Stimulated activated CD8-positive, alpha-beta memory T cell treated with anti-CD3 and anti-CD28 coated beads, Interleukin-2, amount 100 ng/mL, for 1 hour (primary cell): ENCODE measurements at regions not wholly inside any gene's neighbourhood (a gene's known extent, or its start where the extent isn't known, plus 50 kb on each side); places are given as distances from the start of the nearest gene placed in this dataset.
A peak's percentile ranks its signal among the peaks of the same experiment; 100 is the strongest.

Experiments
- DNase-seq, 2 donors: peaks; one replicate each; pipeline ENCODE4 v3.0.0-alpha.2; 2020; ENCODE audit warnings: low read depth in 2 of 2

DNA sequence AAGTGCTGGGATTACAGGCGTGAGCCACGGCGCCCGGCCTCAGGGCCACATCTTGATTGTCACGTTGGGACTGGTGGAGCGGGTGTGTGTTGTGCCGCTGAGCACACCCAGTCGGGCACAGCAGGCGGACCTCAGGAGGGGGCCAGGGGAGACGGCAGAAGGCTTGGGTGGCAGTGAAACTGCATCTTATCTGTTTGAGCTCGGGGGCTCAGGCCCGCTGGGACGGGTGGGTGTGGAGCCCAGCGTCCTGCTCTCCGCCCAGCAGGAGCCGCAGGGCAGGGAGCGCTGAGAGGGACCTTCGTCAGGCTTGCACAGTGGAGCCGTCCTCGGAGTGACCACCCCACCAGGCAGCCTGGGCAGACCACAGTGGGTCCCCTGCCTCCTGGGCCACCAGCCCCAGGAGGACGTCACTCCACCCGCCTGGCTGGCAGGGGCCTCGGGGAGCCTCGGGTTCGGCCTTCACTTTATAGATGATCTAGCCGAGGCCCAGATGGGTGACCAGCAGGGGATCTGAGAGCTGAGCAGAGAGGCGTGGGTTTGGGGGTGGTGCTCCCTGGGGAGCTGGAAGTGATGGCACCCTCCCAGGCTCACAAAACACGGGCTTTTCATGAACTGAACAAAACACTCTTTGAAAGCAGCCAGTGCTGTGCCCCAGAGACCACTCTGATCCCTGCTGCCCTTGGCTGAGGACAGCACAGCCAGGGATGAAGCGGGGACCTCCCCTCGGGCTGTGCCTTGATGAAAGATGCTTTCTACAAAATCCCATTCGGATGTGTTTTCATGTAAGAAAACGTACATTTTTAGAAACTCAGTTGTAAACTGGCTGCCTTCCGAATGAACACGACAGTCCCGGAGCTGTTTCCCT is 181.1 kb downstream of the SEC14L1 start:
- no peak for DNase-seq

DNA sequence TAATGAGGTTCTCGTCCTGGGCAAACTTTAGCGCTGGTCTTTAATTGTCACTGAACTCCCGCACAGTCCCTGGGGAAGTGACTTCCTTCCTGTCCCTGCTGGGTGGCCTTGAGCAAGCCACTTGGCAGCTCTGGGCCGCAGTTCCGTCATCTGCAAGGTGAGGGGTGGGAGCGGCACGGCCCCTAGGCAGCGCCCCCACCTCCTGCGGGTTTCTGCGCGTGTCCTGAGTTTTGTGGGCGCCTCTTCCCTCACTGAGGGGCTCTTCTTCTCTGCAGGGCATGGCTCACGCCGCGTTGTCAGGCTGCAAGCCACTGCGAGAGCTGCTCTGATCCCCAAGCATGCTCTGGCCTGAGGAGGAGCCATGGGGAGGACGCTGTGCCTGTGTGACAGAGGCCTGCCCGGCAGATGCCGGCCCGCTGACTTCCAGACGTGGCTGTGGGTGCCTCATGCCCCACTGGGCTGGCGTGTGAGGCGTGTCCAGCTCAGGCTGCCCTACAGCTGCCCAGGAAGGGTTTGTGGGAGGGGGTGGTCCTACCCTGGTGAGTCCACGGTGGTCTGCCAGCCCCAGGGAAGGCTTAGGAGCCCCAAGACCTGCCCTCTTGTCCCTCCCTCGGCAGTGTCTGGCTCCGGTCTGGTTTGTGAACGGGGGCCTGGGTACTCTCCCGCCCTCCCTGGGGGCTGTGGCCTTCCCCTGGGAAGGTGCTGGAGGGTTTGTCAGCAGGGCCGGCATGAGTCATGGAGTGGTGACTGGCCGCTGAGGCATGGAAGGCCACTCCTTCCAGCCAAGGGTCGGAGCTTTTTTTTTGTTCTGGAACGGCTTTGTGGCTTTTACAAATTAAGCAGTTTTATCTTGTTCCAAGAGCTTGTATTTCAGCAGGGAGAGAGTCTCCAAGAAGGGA is 182.0 kb downstream of the SEC14L1 start:
- DNase-seq: no peak

DNA sequence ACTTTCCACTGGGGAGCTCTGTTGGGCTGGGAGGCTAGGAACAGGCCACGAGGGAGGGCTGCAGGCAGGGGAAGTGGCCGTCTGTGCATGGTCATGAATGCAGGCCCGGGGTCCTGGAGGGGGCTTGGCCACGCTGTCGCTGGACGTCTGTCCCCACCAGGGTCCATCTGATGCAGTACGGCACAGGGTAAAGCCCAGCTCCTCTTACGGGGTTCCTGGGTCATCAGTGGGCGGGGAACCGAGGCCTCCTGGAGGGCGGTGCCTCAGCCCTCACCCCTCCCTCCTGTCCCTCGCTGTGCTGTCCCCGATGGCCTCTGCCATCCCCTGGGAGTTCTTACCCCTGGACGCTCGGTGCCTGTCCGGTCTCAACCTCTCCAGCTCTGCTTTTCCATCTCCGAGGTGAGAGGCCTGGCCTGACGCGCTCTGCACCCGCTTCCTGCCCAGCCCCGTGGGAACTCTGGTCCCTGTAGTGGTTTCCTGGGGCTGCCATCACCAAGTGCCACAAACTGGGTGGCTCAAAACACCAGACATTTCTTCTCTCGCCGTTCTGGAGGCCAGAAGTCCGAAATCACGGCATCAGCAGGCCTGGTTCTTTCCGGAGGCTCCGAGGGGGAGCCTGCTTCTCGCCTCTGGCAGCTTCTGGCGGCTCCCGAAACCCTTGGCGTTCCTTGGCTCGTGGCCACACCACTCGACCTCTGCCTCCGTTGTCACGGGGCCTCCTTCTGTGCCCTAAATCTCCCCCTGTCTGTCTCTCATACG is 182.8 kb downstream of the SEC14L1 start:
- DNase-seq: no peak

GRCh38 chr17:77324227-77324626 is 183.5 kb downstream of the SEC14L1 start:
- no peak for DNase-seq

DNA sequence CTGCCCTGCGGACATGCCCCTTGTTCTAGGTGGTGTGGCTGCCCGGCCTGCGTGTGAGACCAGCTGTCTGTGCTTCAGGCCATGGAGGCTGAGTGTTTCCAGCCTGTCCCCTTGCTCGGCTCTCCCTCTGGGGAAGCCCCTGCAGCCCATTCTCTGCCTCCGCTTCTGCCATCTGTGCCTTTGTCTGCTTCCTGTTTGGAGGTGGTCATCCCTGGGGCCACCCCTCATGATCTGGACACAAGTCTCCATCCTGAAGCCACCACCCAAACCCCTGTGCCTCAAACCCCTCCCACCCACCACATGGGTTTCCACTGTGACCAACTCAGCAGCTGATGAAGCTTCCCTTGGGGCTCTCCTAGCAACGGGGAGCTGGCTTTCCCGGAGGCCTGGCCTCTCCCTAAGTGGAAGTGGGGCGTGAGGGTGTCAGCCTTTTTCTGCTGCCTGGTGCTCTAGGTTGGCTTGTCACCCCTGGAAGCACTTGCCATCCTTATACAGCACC is 184.9 kb downstream of the SEC14L1 start:
- no peak for DNase-seq

DNA sequence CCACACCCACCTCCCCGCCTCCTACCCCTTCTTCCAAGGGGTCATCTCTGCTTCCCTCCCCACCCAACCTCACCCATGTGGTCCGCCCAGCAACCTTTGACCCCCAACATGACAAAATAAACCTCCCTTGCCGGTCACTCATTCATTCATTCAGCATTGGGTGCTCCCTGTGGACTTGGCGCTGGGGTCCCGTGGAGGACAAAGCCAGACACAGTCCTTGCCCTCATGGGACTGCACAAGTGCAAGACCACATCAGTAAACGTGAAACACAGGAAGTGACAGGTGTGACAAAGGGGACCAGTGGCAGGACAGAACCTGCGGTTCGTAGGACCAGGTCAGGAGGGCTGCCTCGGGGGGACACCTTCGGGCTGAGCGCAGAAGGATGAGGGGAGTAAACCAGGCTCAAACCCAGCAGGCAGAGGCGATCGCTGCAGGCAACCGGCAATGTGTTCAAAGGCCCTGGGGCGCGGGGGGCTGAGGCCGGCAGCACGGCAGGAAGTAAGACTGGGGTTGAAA is 185.4 kb downstream of the SEC14L1 start:
- DNase-seq: no peak

DNA sequence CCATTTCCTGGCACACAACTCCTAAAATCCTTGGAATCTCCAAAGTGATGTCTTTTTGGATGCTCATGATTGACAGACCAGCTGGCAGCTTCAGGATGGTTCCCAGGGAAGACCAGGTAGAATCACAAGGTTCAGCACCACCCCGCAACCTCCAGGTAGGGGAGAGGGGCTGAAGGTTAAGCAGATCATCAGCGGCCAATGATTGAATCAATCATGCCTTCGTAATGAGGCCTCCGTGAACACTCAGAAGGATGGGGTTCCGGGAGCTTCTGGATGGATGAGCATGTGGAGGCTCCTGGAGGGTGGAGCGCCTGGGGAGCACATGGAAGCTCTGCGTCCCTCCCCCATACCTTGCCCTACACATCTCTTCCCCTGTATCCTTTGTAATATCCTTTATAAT is 185.9 kb downstream of the SEC14L1 start:
- no peak for DNase-seq

- no peak for DNase-seq
Measured at GRCh38 chr17:77327181-77327565, 186.4 kb downstream of the SEC14L1 start.

DNA sequence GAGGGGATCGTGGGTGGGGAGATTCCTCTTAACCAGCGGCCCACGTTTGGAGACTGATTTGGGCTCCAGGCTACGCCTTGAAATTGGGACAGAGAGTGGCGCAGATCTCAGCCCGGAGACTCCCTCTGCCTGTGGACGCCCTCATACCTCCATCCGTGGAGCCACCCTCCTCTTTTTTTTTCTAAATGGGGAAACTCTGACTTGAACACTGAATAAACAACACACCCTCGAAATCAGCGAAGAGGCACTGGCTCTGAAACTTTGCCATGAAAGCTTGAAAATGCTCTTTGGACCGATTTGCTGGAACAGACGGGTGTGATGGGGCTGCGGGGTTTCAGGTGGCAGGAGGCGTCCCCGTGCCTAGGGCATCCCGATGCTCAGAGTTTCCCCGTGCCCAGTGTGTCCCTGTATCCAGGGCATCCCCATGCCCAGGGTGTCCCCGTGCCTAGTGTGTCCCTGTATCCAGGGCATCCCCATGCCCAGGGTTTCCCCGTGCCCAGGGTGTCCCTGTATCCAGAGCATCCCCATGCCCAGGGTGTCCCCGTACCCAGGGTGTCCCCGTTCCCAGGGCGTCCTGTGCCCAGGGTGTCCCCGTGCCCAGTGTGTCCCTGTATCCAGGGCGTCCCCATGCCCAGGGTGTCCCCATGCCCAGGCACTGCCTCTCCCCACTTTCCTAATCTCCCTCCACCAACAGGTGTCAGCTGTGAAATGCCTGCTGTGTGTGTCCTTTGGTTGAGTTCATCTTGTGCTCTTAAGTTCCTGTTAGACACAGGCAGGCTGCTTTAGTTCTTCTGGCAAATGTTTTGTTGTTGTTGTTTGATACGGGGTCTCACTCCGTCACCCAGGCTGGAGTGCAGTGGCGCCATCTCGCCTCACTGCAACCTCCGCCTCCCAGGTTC is 187.0 kb downstream of the SEC14L1 start:
- DNase-seq: no peak

- DNase-seq: no peak
Measured at GRCh38 chr17:77328823-77329740, 188.3 kb downstream of the SEC14L1 start.

DNA sequence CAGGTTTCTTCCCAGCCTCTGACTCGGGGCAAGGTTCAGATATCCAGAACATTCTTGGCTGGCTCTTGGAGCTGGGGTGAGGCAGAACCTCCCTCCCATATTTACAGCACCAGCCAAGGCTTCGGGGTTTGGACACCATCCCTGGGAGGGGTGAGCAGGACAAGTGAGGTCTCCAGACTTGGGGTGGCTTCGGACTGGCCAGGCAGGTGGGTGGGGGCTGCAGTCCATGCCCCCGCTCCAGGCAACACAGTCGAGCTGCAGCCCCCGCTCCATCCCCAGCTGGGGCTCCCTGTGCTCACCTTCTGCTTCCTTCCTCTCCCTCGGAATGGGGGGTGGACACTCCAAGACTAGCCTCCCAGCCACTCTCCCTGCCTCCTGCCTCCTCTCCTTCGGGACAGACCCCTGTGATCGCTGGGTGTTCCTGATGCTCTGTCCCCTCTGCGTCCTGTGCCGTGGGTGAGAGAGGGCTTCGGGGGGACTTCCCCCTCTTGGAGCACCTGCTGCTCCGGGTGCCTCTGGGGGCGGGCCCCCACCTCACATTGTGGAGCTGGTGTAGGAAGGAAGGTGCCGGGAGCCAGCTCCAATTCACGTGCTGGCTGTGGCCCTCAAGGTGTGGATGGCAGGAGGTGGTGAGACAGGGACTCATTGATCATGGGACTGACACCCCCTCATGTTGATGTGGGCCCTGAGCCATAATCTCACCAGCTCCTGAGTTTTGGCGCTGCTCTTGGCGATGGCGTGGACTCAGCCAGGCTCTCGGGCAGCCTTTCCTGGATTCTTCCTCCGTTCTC is 189.2 kb downstream of the SEC14L1 start:
- DNase-seq: no peak

DNA sequence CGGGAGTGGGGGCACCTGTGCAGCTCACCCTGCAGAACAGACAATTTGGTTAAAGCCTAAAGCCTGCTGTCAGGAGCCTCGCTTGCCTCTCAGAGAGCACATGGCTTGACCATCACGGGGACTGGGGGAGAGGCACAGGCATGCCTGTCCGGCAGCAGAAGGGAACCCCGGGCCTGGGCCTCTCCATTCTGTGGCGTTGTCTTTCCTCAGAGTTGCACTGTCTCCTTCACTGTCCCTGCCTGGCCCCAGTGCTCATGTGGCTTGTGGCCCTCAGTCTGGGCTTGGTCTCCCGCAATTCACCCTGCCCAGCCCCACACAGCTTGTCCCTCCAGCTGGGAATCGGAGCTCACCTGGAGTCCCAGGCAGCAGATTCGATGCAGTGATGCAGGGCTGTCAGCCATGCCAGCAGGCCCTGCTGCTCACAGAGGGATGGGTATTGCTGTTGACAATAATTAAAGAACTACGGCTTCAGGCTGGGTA is 189.9 kb downstream of the SEC14L1 start:
- DNase-seq: no peak

- DNase-seq: peak; percentile 91 to 94
Measured at GRCh38 chr17:77331301-77331864, 190.6 kb downstream of the SEC14L1 start.

DNA sequence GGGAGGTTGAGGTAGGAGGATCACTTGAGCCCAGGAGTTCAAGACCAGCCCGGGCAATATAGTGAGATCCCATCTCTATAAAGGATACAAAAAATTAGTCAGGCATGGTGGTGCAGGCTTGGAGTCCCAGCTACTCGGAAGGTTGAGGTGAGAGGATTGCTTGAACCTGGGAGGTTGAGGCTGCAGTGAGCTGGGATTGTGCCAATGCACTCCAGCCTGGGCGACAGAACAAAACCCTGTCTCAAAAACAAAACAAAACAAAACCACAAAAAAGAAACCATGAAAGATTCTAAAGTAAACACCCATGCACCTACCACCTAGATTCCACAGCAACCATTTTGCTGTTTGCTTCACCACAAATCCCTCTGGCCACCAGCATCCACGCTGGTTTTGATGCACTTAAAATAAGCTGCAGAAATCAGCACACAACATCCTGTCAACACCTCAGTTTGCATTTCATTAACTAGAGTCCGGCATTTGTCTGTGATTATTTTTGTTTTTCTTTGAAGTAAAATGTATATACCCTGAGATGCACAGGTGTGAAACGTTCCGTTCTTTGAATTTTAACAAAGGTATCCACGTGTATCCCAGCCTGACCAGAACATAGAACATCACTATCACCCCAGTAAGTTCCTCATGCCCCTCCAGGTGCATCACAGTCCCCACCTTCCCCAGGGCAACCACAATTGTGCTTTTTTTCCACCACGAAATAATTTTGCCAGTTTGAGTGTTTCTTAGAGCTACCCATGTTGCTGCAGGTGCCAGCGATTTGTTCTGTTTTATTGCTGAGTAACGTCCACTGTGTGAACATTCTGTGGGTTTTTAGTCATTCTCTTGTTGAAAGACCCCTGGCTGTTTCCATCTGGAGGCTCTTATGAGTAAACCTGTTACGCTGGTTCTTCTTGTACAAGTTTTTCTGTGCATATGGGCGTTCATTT is 191.5 kb downstream of the SEC14L1 start:
- DNase-seq: no peak

GRCh38 chr17:77332981-77333685 is 192.4 kb downstream of the SEC14L1 start:
- no peak for DNase-seq

- no peak for DNase-seq
Measured at GRCh38 chr17:77337150-77337549, 196.4 kb downstream of the SEC14L1 start.
